ENCODE measurements at regions not wholly inside any gene's neighbourhood (a gene's known extent, or its start where the extent isn't known, plus 50 kb on each side); places are given as distances from the start of the nearest gene placed in this dataset.

DNA sequence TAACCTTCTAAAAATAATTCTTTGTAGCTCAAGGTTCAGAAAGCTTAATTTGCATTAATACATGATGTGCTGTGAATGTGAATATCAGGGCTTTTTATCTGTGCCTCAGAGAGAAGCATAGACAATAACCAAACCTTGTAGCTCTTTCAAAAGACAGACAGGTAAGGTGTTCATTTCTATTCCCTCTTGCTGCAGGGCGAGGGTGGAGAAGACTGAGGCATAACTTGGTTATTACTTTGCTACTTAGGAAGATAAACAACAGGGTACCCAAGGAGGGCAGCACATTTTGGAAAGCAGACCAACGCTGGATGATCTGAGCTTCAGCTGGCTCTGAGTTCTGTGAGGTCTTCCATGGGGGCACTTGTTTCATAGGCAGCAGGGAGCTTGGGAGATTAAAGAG, 408.6 kb upstream of the RARB start:
- DNase-seq = no peak

DNA sequence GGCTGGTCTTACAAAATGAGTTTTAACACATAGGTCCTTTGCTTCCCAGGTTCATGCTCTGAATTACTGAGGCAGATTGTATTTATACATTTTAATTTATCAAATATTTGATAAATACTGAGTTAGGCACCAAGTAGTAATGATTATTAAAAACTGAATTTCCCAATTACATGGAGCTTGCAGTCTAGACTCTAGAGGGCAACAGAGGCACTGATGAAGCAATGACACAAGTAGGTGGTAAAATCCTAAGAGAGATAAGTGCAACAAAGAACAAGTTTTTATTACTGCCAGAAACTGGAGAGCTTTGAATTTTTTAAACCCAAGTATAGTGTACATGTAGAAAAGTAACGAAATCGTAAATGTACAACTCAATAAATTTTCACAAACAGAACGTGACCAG, 406.2 kb upstream of the RARB start:
- no peak for DNase-seq

- DNase-seq = no peak
These were observed 404.2 kb upstream of the RARB start for GRCh38 chr3:25023876-25024275.

GRCh38 chr3:25025236-25025635, 402.8 kb upstream of the RARB start:
- DNase-seq = no peak

- no peak for DNase-seq
These were observed 400.4 kb upstream of the RARB start for GRCh38 chr3:25027650-25028049.

DNA sequence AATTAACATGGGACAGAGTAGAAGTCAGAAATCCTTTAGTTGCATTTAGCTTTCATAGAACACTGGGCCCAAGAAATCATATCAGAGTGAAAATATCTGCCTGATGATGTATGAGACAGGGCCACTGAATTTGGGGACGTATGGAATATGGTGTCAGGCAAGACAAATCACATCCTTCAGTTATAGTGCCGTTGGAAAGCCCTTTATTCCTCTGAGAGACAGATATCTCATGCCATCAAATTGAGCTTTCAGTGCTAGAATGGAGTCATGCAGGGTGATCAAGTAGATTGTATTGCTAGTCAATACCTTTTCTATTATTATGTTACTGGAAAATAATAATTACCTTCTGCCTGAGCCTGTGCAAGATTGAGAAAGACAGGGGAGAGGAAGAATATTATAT, 398.2 kb upstream of the RARB start:
- DNase-seq = no peak

DNA sequence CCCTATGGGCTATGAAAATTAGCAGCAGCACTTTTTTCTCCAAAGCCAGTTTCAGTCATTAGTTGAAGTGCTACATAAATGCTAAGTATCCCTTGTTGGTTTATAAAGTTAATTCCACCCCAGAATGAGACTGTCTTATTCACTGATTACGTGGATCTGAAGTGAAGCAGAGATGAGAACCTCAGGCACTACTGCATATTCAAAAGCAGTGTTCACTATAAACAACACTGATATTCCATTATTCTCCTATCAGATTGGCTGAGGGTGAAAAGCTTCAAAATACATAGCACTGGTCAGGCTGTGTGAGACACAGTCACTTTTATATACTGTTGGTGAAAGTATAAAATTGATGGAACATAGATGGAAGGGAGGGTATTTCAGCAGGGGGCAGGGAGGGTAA, 395.7 kb upstream of the RARB start:
- no peak for DNase-seq

GRCh38 chr3:25033407-25034029, 394.5 kb upstream of the RARB start:
- DNase-seq = no peak

DNA sequence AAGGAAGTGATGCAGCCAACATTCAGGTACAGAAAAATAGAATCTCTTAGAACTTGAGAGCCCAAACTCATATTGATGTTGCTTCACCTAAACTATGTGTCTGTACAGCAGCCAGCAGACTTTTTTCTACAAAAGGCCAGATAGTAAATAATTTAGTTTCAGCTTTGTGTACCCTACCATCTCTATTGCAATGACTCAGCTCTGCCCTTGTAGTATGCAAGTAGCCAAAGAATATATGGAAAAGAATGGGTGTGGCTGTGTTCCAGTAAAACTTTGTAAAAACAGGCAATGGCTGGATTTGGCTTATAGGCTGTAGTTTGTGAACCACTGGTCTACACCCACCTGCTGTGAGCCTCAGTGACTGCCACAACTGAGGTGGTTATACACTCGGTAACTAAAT, 392.5 kb upstream of the RARB start:
- DNase-seq = no peak

DNA sequence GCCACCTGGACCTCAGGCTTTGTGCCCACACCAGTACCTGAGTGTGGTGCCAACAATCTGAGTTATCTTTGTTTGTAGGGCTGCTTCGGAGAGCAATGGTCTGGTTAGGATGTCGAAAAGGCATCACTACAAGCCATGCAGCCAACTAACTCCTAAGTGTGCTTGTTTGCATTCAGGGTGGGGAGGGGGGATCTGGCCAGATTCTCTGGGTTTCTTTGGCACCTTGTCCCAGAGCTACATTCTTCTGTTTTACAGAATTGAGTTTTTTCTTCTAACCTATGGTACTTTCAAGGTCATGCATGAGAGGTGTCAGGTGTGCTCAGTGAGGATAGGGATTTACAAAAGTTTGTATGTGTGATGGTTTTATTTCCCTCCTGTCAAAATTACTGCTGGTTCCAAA, 391.4 kb upstream of the RARB start:
- DNase-seq = no peak

DNA sequence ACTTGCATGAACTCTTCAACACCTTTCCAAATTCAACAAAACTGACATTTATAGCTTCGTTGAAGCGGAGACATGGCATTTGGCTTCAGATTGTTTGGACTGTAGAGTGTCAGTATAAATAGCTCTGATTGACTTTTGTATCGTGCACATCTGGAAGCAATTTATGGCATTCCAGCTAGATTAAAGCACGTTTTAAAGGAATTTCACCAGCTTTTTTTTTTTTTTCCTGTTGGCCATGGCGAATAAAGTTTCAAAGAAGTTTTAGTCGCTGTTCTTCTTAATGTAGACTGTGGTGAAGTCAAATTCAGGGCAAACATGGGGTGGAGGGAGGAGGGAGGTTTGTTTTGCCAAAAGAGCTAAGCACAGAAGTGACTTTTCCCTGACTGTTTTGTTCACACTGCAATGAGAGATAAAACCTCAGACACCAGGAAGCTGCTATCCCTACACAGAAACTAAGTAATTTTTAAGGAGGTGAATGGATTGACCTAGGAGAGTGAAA, 391.0 kb upstream of the RARB start:
- no peak for DNase-seq

GRCh38 chr3:25038271-25038670, 389.8 kb upstream of the RARB start:
- no peak for DNase-seq

DNA sequence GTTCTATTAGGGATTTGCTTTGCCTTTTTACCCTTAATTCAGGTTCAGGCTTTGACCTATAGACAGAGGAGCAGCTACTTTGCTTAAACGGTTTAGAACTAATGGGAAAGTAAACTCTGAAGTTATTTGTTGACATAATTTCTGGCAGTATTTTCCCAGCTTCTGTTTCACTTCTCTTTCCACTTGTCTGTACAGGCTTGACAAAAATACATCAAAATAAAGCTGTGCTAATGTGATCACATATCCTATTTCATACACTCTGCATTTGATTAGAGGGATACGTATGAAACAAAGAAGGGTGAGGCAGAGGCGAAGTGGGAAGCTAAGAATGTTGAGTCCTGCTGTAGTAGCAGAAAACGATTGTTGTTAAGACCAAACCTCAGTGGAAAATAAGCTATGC, 389.1 kb upstream of the RARB start:
- DNase-seq = no peak

- DNase-seq = no peak
These were observed 387.3 kb upstream of the RARB start for GRCh38 chr3:25040748-25041147.

DNA sequence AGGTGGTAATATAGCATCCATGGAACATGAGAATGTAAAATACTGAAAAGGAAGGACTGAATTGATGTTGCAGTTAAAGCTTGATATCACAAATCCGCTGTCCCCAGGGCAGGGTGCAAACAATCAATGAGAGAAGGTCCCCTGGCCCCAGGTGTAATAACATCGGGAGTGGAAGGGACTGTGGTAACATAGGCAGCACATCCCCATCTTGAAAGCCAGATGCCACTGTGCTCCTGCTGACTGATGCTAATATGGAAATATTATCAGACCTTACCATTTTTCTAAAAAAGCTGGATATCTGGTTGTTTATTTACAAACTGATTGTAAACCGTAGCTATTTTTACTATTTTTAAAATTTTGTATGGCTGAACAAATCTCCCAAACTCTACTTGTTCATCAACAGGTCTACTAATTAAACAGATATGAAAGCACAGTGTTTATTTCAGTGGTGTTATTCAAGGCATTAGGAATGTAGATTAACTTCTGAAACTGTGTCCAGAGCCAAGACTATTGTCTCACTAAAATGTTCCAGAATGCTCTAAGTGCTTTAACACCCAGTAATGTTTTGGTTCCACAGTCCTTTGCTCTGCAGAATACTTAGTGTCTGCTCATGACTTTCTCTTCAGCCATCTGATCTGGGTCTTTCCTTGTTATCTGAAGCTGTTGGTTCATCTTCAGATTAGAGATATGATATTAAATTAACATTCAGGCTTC, 386.0 kb upstream of the RARB start:
- DNase-seq = no peak

DNA sequence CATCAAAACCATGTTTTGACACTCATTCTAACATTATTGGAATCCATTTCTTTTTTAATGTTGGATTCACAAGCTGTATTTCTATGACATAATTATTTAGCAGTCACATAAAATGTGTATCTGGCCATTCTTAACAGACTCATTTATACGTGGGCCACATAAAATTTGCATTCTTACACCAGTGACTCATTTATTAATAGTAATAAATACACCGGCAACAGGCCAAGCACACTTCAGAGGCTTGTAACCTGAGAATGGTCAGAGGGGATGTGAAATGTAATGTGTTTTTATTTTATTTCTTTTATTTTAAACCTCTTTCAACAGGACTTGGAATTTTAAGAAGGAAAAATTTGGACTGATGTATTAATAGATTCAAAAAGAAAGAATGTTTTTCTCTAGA, 384.9 kb upstream of the RARB start:
- no peak for DNase-seq

GRCh38 chr3:25043749-25044148, 384.3 kb upstream of the RARB start:
- DNase-seq = no peak

- no peak for DNase-seq
These were observed 383.0 kb upstream of the RARB start for GRCh38 chr3:25044762-25045710.

- DNase-seq = no peak
These were observed 380.9 kb upstream of the RARB start for GRCh38 chr3:25046911-25047771.

GRCh38 chr3:25049304-25049703, 378.8 kb upstream of the RARB start:
- DNase-seq = no peak

DNA sequence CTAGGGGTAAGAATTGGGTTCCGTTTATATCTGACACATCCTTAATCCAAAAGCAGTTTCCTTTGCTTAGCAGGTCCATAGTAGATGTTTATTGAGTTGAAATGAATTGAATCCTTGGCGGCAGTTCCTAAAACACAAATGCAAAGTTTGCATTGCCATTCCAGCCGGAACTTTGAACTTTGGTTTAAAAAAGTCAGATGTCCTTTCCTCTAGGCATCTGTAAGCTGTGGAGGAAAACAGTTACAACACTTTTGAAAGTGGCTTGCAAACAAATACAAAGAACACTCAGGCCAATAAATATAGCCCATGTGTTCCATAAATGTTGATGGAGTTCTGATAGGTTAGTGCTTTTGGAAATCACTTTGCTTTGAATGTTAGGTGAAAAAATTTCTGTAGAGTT, 374.7 kb upstream of the RARB start:
- no peak for DNase-seq

GRCh38 chr3:25056036-25056755, 371.9 kb upstream of the RARB start:
- no peak for DNase-seq

Measured in NCI-H345 (cell line).